Thoracic aorta (tissue), 2 donors: ENCODE measurements at regions not wholly inside any gene's neighbourhood (a gene's known extent, or its start where the extent isn't known, plus 50 kb on each side); places are given as distances from the start of the nearest gene placed in this dataset.

Source experiments
- ATAC-seq: fragments of 150-250 bp; one replicate; pipeline ENCODE4 v1.8.0; 2017; ENCODE audit warnings: low read depth; ENCODE audit not compliant: insufficient number of reproducible peaks, low FRiP score
- DNase-seq: peaks from one replicate; pipeline ENCODE4 v3.0.0-alpha.2; 2020; ENCODE audit warnings: low spot score
- H3K27ac ChIP-seq, 2 donors: fragments of 200-600 bp; sonication (generic); 1 replicate in 1 of 2; 2 replicates in 1 of 2; pipeline ENCODE4 v1.5.1; 2016; ENCODE audit warnings: mild to moderate bottlenecking in 2 of 2, moderate library complexity in 2 of 2
- H3K27me3 ChIP-seq: fragments of 200-600 bp; sonication (generic); replicated peaks from 2 replicates; pipeline ENCODE4 v1.6.0; 2016; ENCODE audit warnings: mild to moderate bottlenecking; ENCODE audit not compliant: insufficient read depth
- H3K36me3 ChIP-seq: fragments of 200-600 bp; sonication (generic); one replicate; pipeline ENCODE4 v1.5.1; 2016
- H3K4me1 ChIP-seq, 2 donors: fragments of 200-600 bp; sonication (generic); 1 replicate in 1 of 2; 2 replicates in 1 of 2; pipeline versions ENCODE4 v1.5.1 to v1.6.0; 2016; ENCODE audit warnings: low read depth in 2 of 2, mild to moderate bottlenecking in 1 of 2; ENCODE audit not compliant: control insufficient read depth in 1 of 2
- H3K4me3 ChIP-seq: fragments of 200-600 bp; sonication (generic); 2 replicates; pipeline ENCODE4 v1.5.1; 2016; ENCODE audit warnings: mild to moderate bottlenecking
- H3K9me3 ChIP-seq: fragments of 200-600 bp; sonication (generic); 2 replicates; pipeline ENCODE4 v1.5.1; 2016
- CTCF ChIP-seq: fragments of 200-600 bp; sonication (generic); IDR thresholded peaks from one replicate; pipeline ENCODE4 v1.5.1; 2019; ENCODE audit warnings: antibody characterized with exemption

GRCh38 chr7:18390535-18390907, 105.0 kb upstream of the HDAC9 start:
- Histone ChIP-seq H3K4me3 (peak overlapping the region; percentile 4), H3K4me1 (peaks cover 19 to 43% of the 10 kb centered on the region in 2 donors), H3K27me3 (no peaks in the 10 kb centered on the region), H3K9me3 (no peaks in the 10 kb centered on the region), H3K27ac (peak overlapping the region in 1 of 2 donors; percentile 63), H3K36me3 (no peaks in the 10 kb centered on the region)
- no peak for ATAC-seq
- DNase-seq = no peak
- no peak for TF ChIP-seq CTCF

DNA sequence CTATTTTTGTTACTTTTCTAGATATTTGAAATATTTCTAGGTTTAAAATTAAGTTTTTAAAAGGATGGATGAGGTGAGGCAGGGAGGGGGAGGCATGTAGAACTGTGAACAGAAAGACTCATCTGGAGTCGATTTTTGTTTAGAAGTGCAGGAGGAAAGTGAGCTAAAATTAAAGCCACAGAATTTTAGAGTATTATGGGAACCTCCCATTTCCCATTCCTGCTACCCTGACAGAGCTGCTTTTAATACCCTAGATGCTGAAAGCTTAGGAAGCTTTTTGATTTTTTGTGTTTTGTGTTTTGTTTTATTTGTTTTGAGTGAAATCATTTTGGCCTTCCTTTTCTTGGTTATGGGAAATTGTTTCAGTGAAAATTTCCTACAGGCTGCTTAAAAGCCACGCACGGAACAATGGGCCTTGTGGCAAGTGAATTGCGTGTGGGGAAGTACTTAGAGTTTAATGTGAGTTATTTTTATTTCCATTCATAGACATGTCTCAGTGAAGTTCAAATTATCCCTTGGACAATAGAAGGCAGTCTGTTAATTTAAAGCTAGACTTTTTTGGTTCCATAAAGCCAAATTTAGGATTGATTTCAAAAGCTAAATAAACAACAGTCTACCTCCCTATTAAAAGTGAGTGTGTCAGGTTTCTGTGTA, 102.0 kb upstream of the HDAC9 start:
- no peaks in the 10 kb centered on the region for H3K9me3 ChIP-seq
- H3K27ac ChIP-seq = no peak overlapping the region
- no peak overlapping the region for H3K4me3 ChIP-seq
- TF ChIP-seq CTCF = no peak
- DNase-seq (no peak), ATAC-seq (no peak)
- no peaks in the 10 kb centered on the region for H3K36me3 ChIP-seq
- H3K4me1 ChIP-seq = peaks cover 17 to 31% of the 10 kb centered on the region in 2 donors
- no peaks in the 10 kb centered on the region for H3K27me3 ChIP-seq

DNA sequence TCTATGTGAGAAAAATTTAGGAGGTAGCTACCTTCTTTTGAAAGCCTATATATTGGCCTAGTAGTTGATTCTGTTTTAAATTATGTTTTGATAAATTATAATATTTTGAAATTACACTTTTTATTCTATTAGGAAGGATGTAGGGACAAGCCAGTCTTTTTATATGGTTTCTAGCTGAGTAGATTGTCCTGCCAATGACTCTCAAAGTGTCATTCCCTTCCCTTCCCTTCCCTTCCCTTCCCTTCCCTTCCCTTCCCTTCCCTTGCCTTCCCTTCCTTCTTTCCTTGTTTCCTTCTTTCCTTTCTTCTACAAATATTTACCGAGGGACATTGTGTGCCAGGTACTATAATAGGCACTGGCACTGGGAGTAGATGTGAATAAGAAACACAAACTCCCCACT, 99.7 kb upstream of the HDAC9 start:
- no peak overlapping the region for H3K27ac ChIP-seq
- no peak for TF ChIP-seq CTCF
- DNase-seq (no peak), ATAC-seq (no peak)
- H3K36me3 ChIP-seq = no peaks in the 10 kb centered on the region
- no peaks in the 10 kb centered on the region for H3K27me3 ChIP-seq
- H3K4me3 ChIP-seq = no peak overlapping the region
- H3K9me3 ChIP-seq = no peaks in the 10 kb centered on the region
- peaks cover 6 to 9% of the 10 kb centered on the region in 2 donors for H3K4me1 ChIP-seq

GRCh38 chr7:18396953-18397352, 98.6 kb upstream of the HDAC9 start:
- no peaks in the 10 kb centered on the region for H3K27me3 ChIP-seq
- no peak overlapping the region for H3K27ac ChIP-seq
- H3K4me1 ChIP-seq = peaks cover 5 to 6% of the 10 kb centered on the region in 2 donors
- H3K9me3 ChIP-seq = no peaks in the 10 kb centered on the region
- ATAC-seq = no peak
- no peaks in the 10 kb centered on the region for H3K36me3 ChIP-seq
- TF ChIP-seq CTCF = no peak
- H3K4me3 ChIP-seq = no peak overlapping the region
- DNase-seq = no peak

DNA sequence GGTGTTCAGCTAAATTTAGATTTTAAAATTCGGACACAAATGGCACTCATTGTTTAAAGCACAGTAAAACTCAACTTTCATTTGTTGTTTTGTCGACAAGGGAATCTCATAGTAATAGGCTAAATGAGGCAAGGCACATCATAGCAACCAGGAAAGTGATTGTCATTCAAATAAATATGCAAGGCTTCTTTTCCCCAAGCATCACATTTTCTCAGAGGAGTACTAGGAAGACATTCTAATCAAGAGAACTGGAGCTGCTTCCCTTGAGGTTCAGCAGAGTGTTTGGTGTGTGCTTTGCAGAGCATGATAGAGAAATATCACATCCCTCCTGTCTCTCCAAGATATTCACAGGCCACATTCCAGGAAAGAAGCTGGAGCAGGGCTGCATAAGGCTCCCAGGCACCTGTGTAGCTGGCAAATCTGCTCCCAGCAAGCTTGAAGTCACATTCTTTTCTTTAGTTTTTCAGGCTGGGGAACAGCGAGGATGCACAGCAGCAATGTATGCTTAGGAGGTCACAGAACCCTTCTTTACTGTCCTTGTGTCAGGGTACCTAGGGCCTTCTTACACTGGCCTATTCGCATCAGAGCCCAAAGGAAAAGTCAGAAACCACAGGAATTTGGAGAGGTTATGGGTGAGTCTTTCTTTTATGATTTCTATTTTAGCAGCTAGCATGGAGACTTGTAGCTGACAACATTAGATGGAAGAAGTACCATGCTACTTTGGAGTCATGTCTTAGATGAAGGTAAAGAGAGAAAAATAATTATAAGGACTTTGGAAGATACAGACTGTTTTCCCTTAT, 95.9 kb upstream of the HDAC9 start:
- no peaks in the 10 kb centered on the region for H3K9me3 ChIP-seq
- no peak overlapping the region for H3K4me3 ChIP-seq
- no peak for DNase-seq
- ATAC-seq = no peak
- no peaks in the 10 kb centered on the region for H3K36me3 ChIP-seq
- H3K27ac ChIP-seq = no peak overlapping the region
- peaks cover 0 to 9% of the 10 kb centered on the region in 2 donors for H3K4me1 ChIP-seq
- H3K27me3 ChIP-seq = no peaks in the 10 kb centered on the region
- no peak for TF ChIP-seq CTCF
